ENCODE measurements at regions not wholly inside any gene's neighbourhood (a gene's known extent, or its start where the extent isn't known, plus 50 kb on each side); places are given as distances from the start of the nearest gene placed in this dataset.

DNA sequence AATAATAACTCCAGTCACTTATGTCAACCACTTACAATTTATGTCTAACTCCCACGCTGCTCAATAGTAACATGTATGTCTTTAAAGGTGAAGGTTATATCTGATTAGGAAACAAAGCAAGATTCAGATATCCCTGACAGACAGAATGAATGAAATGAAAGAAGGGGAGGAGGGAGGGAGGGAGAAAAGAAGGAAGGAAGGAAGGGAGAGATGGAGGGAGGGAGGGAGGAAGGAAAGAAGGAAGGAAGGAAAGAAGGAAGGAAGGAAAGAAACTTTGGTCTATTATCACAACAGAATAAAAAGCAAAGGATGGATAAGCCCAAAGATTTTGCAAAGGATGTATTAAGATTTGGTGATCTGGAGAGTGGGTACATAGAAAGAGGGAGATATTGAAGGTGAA is 433.3 kb downstream of the PRKD1 start:
- ChIA-PET POLR2A (no interaction called here), CTCF (no interaction called here)
- H3K27ac ChIP-seq (ENCODE audit: low read depth in 1 of 2, low read length in 2 of 2): no peak overlapping the region
- no peaks in the 10 kb centered on the region for H3K36me3 Mint-ChIP-seq (ENCODE audit: low read depth)
- H3K27ac Mint-ChIP-seq: no peak overlapping the region
- no peaks in the 10 kb centered on the region for H3K27me3 Mint-ChIP-seq
- no peak for TF ChIP-seq CTCF (IDR thresholded peaks at IDR 0.05)
- peaks cover 5% of the 10 kb centered on the region for H3K9me3 Mint-ChIP-seq
- H3K4me1 Mint-ChIP-seq (ENCODE audit: low read depth): no peaks in the 10 kb centered on the region
- intact Hi-C loops (cut with DNase I, micrococcal nuclease): no loop called here
- no peaks in the 10 kb centered on the region for H3K4me1 ChIP-seq (ENCODE audit: insufficient read depth, low read length)
- H3K36me3 ChIP-seq (ENCODE audit: insufficient read depth, low read length): no peaks in the 10 kb centered on the region
- DNase-seq: no peak
- no peak overlapping the region for H3K4me3 ChIP-seq (ENCODE audit: low read length)
- peaks cover 0 to 3% of the 10 kb centered on the region in 2 experiments for H3K9me3 ChIP-seq (ENCODE audit: control insufficient read depth in 1 of 2, insufficient read depth in 1 of 2, low read length in 2 of 2)
- no peak for ATAC-seq (ENCODE audit: poor library complexity)
- H3K27me3 ChIP-seq (ENCODE audit: control insufficient read depth in 1 of 2, insufficient read depth in 2 of 2, low read length in 2 of 2): no peaks in the 10 kb centered on the region
- H3K4me3 Mint-ChIP-seq: no peak overlapping the region

GRCh38 chr14:29503903-29504302 is 423.7 kb downstream of the PRKD1 start:
- intact Hi-C loops (cut with DNase I, micrococcal nuclease): no loop called here
- Histone ChIP-seq H3K27ac (ENCODE audit: low read depth in 1 of 2, low read length in 2 of 2) (no peak overlapping the region), H3K27me3 (ENCODE audit: control insufficient read depth in 1 of 2, insufficient read depth in 2 of 2, low read length in 2 of 2) (no peaks in the 10 kb centered on the region), H3K9me3 (ENCODE audit: control insufficient read depth in 1 of 2, insufficient read depth in 1 of 2, low read length in 2 of 2) (no peaks in the 10 kb centered on the region), H3K36me3 (ENCODE audit: insufficient read depth, low read length) (no peaks in the 10 kb centered on the region), H3K4me3 (ENCODE audit: low read length) (no peak overlapping the region), H3K4me1 (ENCODE audit: insufficient read depth, low read length) (no peaks in the 10 kb centered on the region)
- Mint-ChIP-seq H3K9me3 (peaks cover 5% of the 10 kb centered on the region), H3K4me1 (ENCODE audit: low read depth) (no peaks in the 10 kb centered on the region), H3K4me3 (no peak overlapping the region), H3K27me3 (no peaks in the 10 kb centered on the region), H3K36me3 (ENCODE audit: low read depth) (no peaks in the 10 kb centered on the region), H3K27ac (no peak overlapping the region)
- ATAC-seq (ENCODE audit: poor library complexity): no peak
- ChIA-PET CTCF (no interaction called here), POLR2A (no interaction called here)
- DNase-seq: no peak
- TF ChIP-seq CTCF (IDR thresholded peaks at IDR 0.05): no peak

GRCh38 chr14:29518335-29518734 is 409.3 kb downstream of the PRKD1 start:
- TF ChIP-seq CTCF (IDR thresholded peaks at IDR 0.05): no peak
- DNase-seq: no peak
- peaks cover 4 to 11% of the 10 kb centered on the region in 2 experiments for H3K9me3 ChIP-seq (ENCODE audit: control insufficient read depth in 1 of 2, insufficient read depth in 1 of 2, low read length in 2 of 2)
- CTCF ChIA-PET: no interaction called here
- no peaks in the 10 kb centered on the region for H3K4me1 Mint-ChIP-seq (ENCODE audit: low read depth)
- H3K27me3 Mint-ChIP-seq: no peaks in the 10 kb centered on the region
- ATAC-seq (ENCODE audit: poor library complexity): no peak
- H3K4me3 ChIP-seq (ENCODE audit: low read length): no peak overlapping the region
- H3K9me3 Mint-ChIP-seq: peaks cover 13% of the 10 kb centered on the region
- H3K4me3 Mint-ChIP-seq: no peak overlapping the region
- H3K36me3 ChIP-seq (ENCODE audit: insufficient read depth, low read length): no peaks in the 10 kb centered on the region
- H3K27me3 ChIP-seq (ENCODE audit: control insufficient read depth in 1 of 2, insufficient read depth in 2 of 2, low read length in 2 of 2): no peaks in the 10 kb centered on the region
- no peak overlapping the region for H3K27ac Mint-ChIP-seq
- H3K27ac ChIP-seq (ENCODE audit: low read depth in 1 of 2, low read length in 2 of 2): no peak overlapping the region
- POLR2A ChIA-PET: no interaction called here
- no peaks in the 10 kb centered on the region for H3K4me1 ChIP-seq (ENCODE audit: insufficient read depth, low read length)
- H3K36me3 Mint-ChIP-seq (ENCODE audit: low read depth): no peaks in the 10 kb centered on the region
- intact Hi-C loops (cut with DNase I, micrococcal nuclease): no loop called here
